HFF-Myc (cell line): ENCODE measurements at regions not wholly inside any gene's neighbourhood (a gene's known extent, or its start where the extent isn't known, plus 50 kb on each side); places are given as distances from the start of the nearest gene placed in this dataset.

Experiments
- DNase-seq: peaks from one replicate; pipeline ENCODE4 v3.0.0-alpha.2; 2011; ENCODE audit warnings: low read depth; ENCODE audit errors: extremely low read depth
- H3K4me3 ChIP-seq: replicated peaks from 2 replicates; pipeline ENCODE4 v1.5.1; 2011; ENCODE audit warnings: low read depth, mild to moderate bottlenecking, control low read depth, low read length
- CTCF ChIP-seq: IDR thresholded peaks from 2 replicates; pipeline ENCODE4 v1.5.1; 2012; ENCODE audit warnings: mild to moderate bottlenecking, low read depth, low read length, control low read depth; ENCODE audit errors: missing control alignments

GRCh38 chr9:113646946-113647914 is 183.7 kb downstream of the RGS3 start:
- no peak for DNase-seq
- no peak overlapping the region for H3K4me3 ChIP-seq
- TF ChIP-seq CTCF = no peak

GRCh38 chr9:113648048-113648447 is 184.5 kb downstream of the RGS3 start:
- H3K4me3 ChIP-seq = no peak overlapping the region
- no peak for TF ChIP-seq CTCF
- DNase-seq = no peak

- H3K4me3 ChIP-seq = no peak overlapping the region
- no peak for TF ChIP-seq CTCF
- DNase-seq = no peak
Observed at GRCh38 chr9:113648586-113648985, 185.1 kb downstream of the RGS3 start.

- DNase-seq = no peak
- no peak for TF ChIP-seq CTCF
Observed at GRCh38 chr9:113649054-113649453, 185.5 kb downstream of the RGS3 start.

GRCh38 chr9:113649855-113650206 is 186.3 kb downstream of the RGS3 start:
- TF ChIP-seq CTCF = no peak
- no peak overlapping the region for H3K4me3 ChIP-seq
- DNase-seq = no peak

More at GRCh38 chr9:113649054-113649453, 185.5 kb downstream of the RGS3 start:
- no peak overlapping the region for H3K4me3 ChIP-seq

GRCh38 chr9:113650207-113651131 is 186.9 kb downstream of the RGS3 start:
- TF ChIP-seq CTCF = no peak
- DNase-seq = no peak
- no peak overlapping the region for H3K4me3 ChIP-seq
